ENCODE measurements at regions not wholly inside any gene's neighbourhood (a gene's known extent, or its start where the extent isn't known, plus 50 kb on each side); places are given as distances from the start of the nearest gene placed in this dataset.

DNA sequence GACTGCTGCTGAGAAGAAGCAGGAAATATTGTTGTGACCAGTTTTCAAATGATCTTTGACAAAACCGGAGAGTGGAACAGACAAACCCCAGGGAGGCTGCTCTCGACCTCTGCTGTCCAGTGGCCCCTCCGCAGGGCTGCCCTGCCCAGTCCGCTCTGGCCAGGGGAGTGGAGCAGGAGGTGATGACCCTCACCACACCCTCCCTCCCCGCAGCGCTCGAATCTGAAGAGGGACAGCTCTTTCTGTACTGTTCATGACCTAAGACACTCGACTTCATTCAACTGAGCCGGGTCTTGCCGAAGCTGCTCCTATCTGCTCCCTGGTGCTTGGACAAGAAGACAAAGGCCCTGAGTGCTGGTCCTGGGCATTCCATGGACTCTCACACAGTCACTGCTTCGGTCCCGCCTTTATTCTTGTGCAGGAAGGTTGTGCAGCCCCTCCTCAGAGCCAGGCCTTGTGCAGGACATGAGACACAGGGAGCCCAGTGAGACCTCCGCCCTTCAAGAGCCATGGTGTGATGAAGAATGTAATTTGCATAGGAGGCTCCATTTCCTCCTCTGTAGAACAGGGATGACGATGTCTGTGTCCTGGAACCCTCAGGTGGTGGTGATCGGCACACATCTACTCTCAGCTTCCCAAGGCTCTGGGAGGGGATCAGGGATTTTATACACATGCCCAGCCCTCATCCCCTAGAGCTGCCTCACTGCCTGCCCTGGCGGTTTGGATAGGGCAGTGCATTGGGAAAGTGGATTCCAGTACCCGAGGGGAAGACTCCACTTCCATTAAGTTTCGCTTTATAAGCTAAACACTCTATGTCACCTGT, 97.1 kb upstream of the PRR20G start:
- no peak for DNase-seq (ENCODE audit: low spot score)
- H3K4me3 Mint-ChIP-seq (ENCODE audit: unreplicated experiment), result no peak overlapping the region
- H3K9me3 Mint-ChIP-seq (ENCODE audit: unreplicated experiment), result no peaks in the 10 kb centered on the region
- TF ChIP-seq CTCF (IDR thresholded peaks at IDR 0.05; ENCODE audit: unreplicated experiment), result no peak
- H3K27me3 Mint-ChIP-seq (ENCODE audit: unreplicated experiment), result peaks cover 5% of the 10 kb centered on the region
- H3K36me3 Mint-ChIP-seq (ENCODE audit: low read depth, unreplicated experiment), result no peaks in the 10 kb centered on the region
- no peak overlapping the region for H3K27ac Mint-ChIP-seq (ENCODE audit: unreplicated experiment)
- no peaks in the 10 kb centered on the region for H3K4me1 Mint-ChIP-seq (ENCODE audit: unreplicated experiment)

GRCh38 chr3:127383656-127384179, 95.9 kb upstream of the PRR20G start:
- Mint-ChIP-seq H3K27ac (ENCODE audit: unreplicated experiment) (no peak overlapping the region), H3K27me3 (ENCODE audit: unreplicated experiment) (peaks cover 5% of the 10 kb centered on the region), H3K9me3 (ENCODE audit: unreplicated experiment) (no peaks in the 10 kb centered on the region), H3K4me1 (ENCODE audit: unreplicated experiment) (no peaks in the 10 kb centered on the region), H3K4me3 (ENCODE audit: unreplicated experiment) (no peak overlapping the region), H3K36me3 (ENCODE audit: low read depth, unreplicated experiment) (no peaks in the 10 kb centered on the region)
- DNase-seq (ENCODE audit: low spot score), result no peak
- no peak for TF ChIP-seq CTCF (IDR thresholded peaks at IDR 0.05; ENCODE audit: unreplicated experiment)

DNA sequence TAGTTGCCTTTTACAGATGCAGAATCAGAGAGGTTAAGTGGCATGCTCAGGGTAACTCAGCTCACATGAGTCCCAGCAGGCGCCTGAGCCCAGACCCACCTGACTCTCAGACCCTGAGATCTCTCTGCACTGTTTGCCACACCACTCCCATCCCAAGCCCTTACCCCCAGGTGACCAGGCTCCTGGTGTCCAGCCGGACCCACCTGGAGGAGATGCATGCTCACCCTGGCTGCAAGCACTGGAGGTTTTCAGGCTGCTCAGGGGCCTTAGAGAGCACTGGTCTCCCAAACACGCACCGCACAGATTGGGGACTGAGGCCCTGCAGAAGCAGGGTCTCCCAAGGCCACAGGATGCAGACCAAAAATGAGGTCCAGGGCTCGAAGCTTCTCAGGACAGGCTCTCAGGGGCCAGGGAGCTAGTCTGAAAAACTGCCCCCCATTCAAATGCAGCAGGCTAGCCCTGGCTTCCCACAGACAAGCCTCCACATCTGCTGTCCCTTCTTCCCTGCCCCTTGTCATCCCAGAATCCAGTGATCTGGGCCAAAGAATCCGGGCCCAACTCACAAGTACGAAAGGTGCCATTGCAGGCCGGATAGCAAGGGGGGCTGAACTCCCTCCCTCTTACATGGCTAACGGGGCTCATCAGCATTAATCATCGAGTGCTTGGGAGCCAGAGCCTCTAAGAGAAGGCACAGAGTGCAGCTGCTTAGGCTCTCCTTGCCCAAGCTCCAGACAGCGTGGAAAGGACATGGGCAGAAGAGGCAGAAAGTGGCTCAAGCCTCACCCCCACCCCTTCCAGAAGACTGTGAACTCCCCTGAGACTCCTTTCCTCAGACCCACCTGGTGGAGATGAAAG, 90.2 kb upstream of the PRR20G start:
- Mint-ChIP-seq H3K36me3 (ENCODE audit: low read depth, unreplicated experiment) (no peaks in the 10 kb centered on the region), H3K9me3 (ENCODE audit: unreplicated experiment) (no peaks in the 10 kb centered on the region), H3K27ac (ENCODE audit: unreplicated experiment) (no peak overlapping the region), H3K27me3 (ENCODE audit: unreplicated experiment) (peaks cover 1% of the 10 kb centered on the region), H3K4me1 (ENCODE audit: unreplicated experiment) (no peaks in the 10 kb centered on the region), H3K4me3 (ENCODE audit: unreplicated experiment) (no peak overlapping the region)
- no peak for TF ChIP-seq CTCF (IDR thresholded peaks at IDR 0.05; ENCODE audit: unreplicated experiment)
- DNase-seq (ENCODE audit: low spot score), result no peak

GRCh38 chr3:127375151-127375930, 87.5 kb upstream of the PRR20G start:
- no peaks in the 10 kb centered on the region for H3K9me3 Mint-ChIP-seq (ENCODE audit: unreplicated experiment)
- H3K36me3 Mint-ChIP-seq (ENCODE audit: low read depth, unreplicated experiment), result no peaks in the 10 kb centered on the region
- H3K27me3 Mint-ChIP-seq (ENCODE audit: unreplicated experiment), result peaks cover 5% of the 10 kb centered on the region
- no peak for TF ChIP-seq CTCF (IDR thresholded peaks at IDR 0.05; ENCODE audit: unreplicated experiment)
- no peaks in the 10 kb centered on the region for H3K4me1 Mint-ChIP-seq (ENCODE audit: unreplicated experiment)
- no peak overlapping the region for H3K27ac Mint-ChIP-seq (ENCODE audit: unreplicated experiment)
- H3K4me3 Mint-ChIP-seq (ENCODE audit: unreplicated experiment), result no peak overlapping the region
- no peak for DNase-seq (ENCODE audit: low spot score)

All from endothelial cell (in vitro differentiated cells).